Transverse colon (tissue), 4 donors: ENCODE measurements at regions not wholly inside any gene's neighbourhood (a gene's known extent, or its start where the extent isn't known, plus 50 kb on each side); places are given as distances from the start of the nearest gene placed in this dataset.

ENCODE experiments used
- CTCF ChIP-seq, 5 experiments: fragments of 200-600 bp in 3 of 5; fragments of 450-650 bp in 2 of 5; sonication (generic) in 3 of 5; IDR thresholded peaks; 1 replicate in 2 of 5; 2 replicates in 3 of 5; pipeline ENCODE4 v1.5.1; 2016 to 2017; ENCODE audit warnings: antibody characterized with exemption in 5 of 5, inconsistent platforms in 3 of 5, mild to moderate bottlenecking in 2 of 5, moderate library complexity in 1 of 5
- POLR2AphosphoS5 ChIP-seq, 3 donors: sonication (generic); formaldehyde crosslinking; IDR thresholded peaks; one replicate each; pipeline ENCODE4 v1.6.1; 2016; ENCODE audit warnings: antibody characterized with exemption in 3 of 3

GRCh38 chr14:98171654-98172053 is 1100.3 kb downstream of the BCL11B start:
- no peak for TF ChIP-seq POLR2AphosphoS5 (IDR thresholded peaks at IDR 0.05)
- TF ChIP-seq CTCF (IDR thresholded peaks at IDR 0.05): no peak
